HEK293 (cell line): ENCODE measurements at regions not wholly inside any gene's neighbourhood (a gene's known extent, or its start where the extent isn't known, plus 50 kb on each side); places are given as distances from the start of the nearest gene placed in this dataset.

Experiments
- CTCF ChIA-PET: fragments of 350-600 bp; formaldehyde crosslinking; extraction: SDS; loops from one replicate; lab custom pipeline; 2021; ENCODE audit warnings: antibody characterized with exemption; lab: Yijun Ruan, JAX
- POLR2A ChIA-PET: fragments of 300-600 bp; formaldehyde crosslinking; extraction: SDS; loops from one replicate; lab custom pipeline; 2020; ENCODE audit warnings: antibody characterized with exemption, inconsistent platforms; lab: Yijun Ruan, JAX
- H3K27ac ChIP-seq: fragments of 200-500 bp; sonication (Bioruptor generic); 2 replicates; pipeline ENCODE4 v1.5.1; 2014; ENCODE audit warnings: low read depth, low read length, control low read depth, inconsistent platforms; ENCODE audit errors: extremely low read depth
- H3K36me3 ChIP-seq, 2 experiments: fragments of 200-500 bp in 1 of 2; sonication (Bioruptor generic) in 1 of 2; 1 replicate in 1 of 2; 2 replicates in 1 of 2; pipeline ENCODE4 v1.5.1; 2014 to 2017; ENCODE audit warnings: inconsistent platforms in 2 of 2, low read length in 2 of 2; ENCODE audit not compliant: control insufficient read depth in 2 of 2, insufficient read depth in 1 of 2
- H3K4me1 ChIP-seq: fragments of 200-500 bp; sonication (Bioruptor generic); 2 replicates; pipeline ENCODE4 v1.5.1; 2014; ENCODE audit warnings: mild to moderate bottlenecking, low read length, inconsistent platforms; ENCODE audit not compliant: control insufficient read depth, insufficient read depth
- H3K4me3 ChIP-seq: 2 replicates; pipeline ENCODE4 v1.5.1; 2011; ENCODE audit warnings: low read depth, mild to moderate bottlenecking, control low read depth, low read length, moderate library complexity
- H3K9me3 ChIP-seq: fragments of 200-500 bp; sonication (Bioruptor generic); 2 replicates; pipeline ENCODE4 v1.5.1; 2014; ENCODE audit warnings: low read depth, low read length, inconsistent platforms; ENCODE audit not compliant: control insufficient read depth, insufficient read depth
- BCL11A ChIP-seq: fragments of 450-650 bp; formaldehyde crosslinking; IDR thresholded peaks from 2 replicates; pipeline ENCODE4 v1.5.1; 2016; ENCODE audit warnings: low read depth, missing biosample characterization, missing genetic modification characterization
- BCL11B ChIP-seq: fragments of 450-650 bp; formaldehyde crosslinking; IDR thresholded peaks from 2 replicates; pipeline ENCODE4 v1.5.1; 2016; ENCODE audit warnings: low read depth, missing biosample characterization, missing genetic modification characterization
- GLI4 ChIP-seq: fragments of 450-650 bp; formaldehyde crosslinking; IDR thresholded peaks from 2 replicates; pipeline ENCODE4 v1.5.1; 2016; ENCODE audit warnings: missing biosample characterization, missing genetic modification characterization
- IKZF3 ChIP-seq: fragments of 450-650 bp; IDR thresholded peaks from 2 replicates; pipeline ENCODE4 v1.5.0; 2018; ENCODE audit warnings: missing biosample characterization, mild to moderate bottlenecking, missing genetic modification characterization, moderate library complexity
- SP7 ChIP-seq: fragments of 450-650 bp; formaldehyde crosslinking; IDR thresholded peaks from 2 replicates; pipeline ENCODE4 v1.5.1; 2016; ENCODE audit warnings: missing biosample characterization, missing genetic modification characterization
- ZBTB1 ChIP-seq: fragments of 450-650 bp; formaldehyde crosslinking; IDR thresholded peaks from 2 replicates; pipeline ENCODE4 v1.5.1; 2016; ENCODE audit warnings: missing biosample characterization, missing genetic modification characterization
- ZBTB17 ChIP-seq: fragments of 450-650 bp; formaldehyde crosslinking; IDR thresholded peaks from 2 replicates; pipeline ENCODE4 v1.5.1; 2016; ENCODE audit warnings: missing biosample characterization, missing genetic modification characterization
- ZBTB20 ChIP-seq: fragments of 450-650 bp; formaldehyde crosslinking; IDR thresholded peaks from 2 replicates; pipeline ENCODE4 v1.5.1; 2016; ENCODE audit warnings: missing biosample characterization, missing genetic modification characterization
- ZBTB8A ChIP-seq: fragments of 450-650 bp; formaldehyde crosslinking; IDR thresholded peaks from 2 replicates; pipeline ENCODE4 v1.5.1; 2016; ENCODE audit warnings: missing biosample characterization, missing genetic modification characterization
- ZFP3 ChIP-seq: fragments of 450-650 bp; formaldehyde crosslinking; IDR thresholded peaks from 2 replicates; pipeline ENCODE4 v1.5.1; 2016; ENCODE audit warnings: low read depth, missing biosample characterization, missing genetic modification characterization
- ZIC2 ChIP-seq: fragments of 450-650 bp; formaldehyde crosslinking; IDR thresholded peaks from 2 replicates; pipeline ENCODE4 v1.5.1; 2016; ENCODE audit warnings: missing biosample characterization, missing genetic modification characterization
- ZNF133 ChIP-seq: fragments of 450-650 bp; formaldehyde crosslinking; IDR thresholded peaks from 2 replicates; pipeline ENCODE4 v1.5.1; 2016; ENCODE audit warnings: missing biosample characterization, missing genetic modification characterization
- ZNF157 ChIP-seq: fragments of 450-650 bp; formaldehyde crosslinking; IDR thresholded peaks from 2 replicates; pipeline ENCODE4 v1.5.1; 2016; ENCODE audit warnings: missing biosample characterization, missing genetic modification characterization
- ZNF16 ChIP-seq: fragments of 450-650 bp; formaldehyde crosslinking; IDR thresholded peaks from 2 replicates; pipeline ENCODE4 v1.5.1; 2016; ENCODE audit warnings: low read depth, missing biosample characterization, missing genetic modification characterization
- ZNF184 ChIP-seq: fragments of 450-650 bp; IDR thresholded peaks from 2 replicates; pipeline ENCODE4 v1.5.1; 2018; ENCODE audit warnings: missing biosample characterization, mild to moderate bottlenecking, missing genetic modification characterization
- ZNF211 ChIP-seq: fragments of 450-650 bp; formaldehyde crosslinking; IDR thresholded peaks from 2 replicates; pipeline ENCODE4 v1.5.1; 2016; ENCODE audit warnings: low read depth, missing biosample characterization, missing genetic modification characterization
- ZNF24 ChIP-seq: fragments of 450-650 bp; formaldehyde crosslinking; IDR thresholded peaks from 2 replicates; pipeline ENCODE4 v1.5.1; 2016; ENCODE audit warnings: missing biosample characterization, missing genetic modification characterization
- ZNF324 ChIP-seq: fragments of 450-650 bp; formaldehyde crosslinking; IDR thresholded peaks from 2 replicates; pipeline ENCODE4 v1.5.1; 2016; ENCODE audit warnings: missing biosample characterization, missing genetic modification characterization
- ZNF350 ChIP-seq: fragments of 450-650 bp; formaldehyde crosslinking; IDR thresholded peaks from 2 replicates; pipeline ENCODE4 v1.5.0; 2017; ENCODE audit warnings: missing biosample characterization, mild to moderate bottlenecking, missing genetic modification characterization
- ZNF37A ChIP-seq: fragments of 450-650 bp; IDR thresholded peaks from 2 replicates; pipeline ENCODE4 v1.5.1; 2018; ENCODE audit warnings: missing biosample characterization, missing genetic modification characterization
- ZNF391 ChIP-seq: fragments of 450-650 bp; formaldehyde crosslinking; IDR thresholded peaks from 2 replicates; pipeline ENCODE4 v1.5.1; 2016; ENCODE audit warnings: low read depth, missing biosample characterization, missing genetic modification characterization, borderline replicate concordance
- ZNF433 ChIP-seq: fragments of 450-650 bp; formaldehyde crosslinking; IDR thresholded peaks from 2 replicates; pipeline ENCODE4 v1.5.1; 2016; ENCODE audit warnings: missing biosample characterization, missing genetic modification characterization, low read depth
- ZNF571 ChIP-seq: fragments of 450-650 bp; formaldehyde crosslinking; IDR thresholded peaks from 2 replicates; pipeline ENCODE4 v1.5.0; 2017; ENCODE audit warnings: missing biosample characterization, missing genetic modification characterization
- ZNF624 ChIP-seq: fragments of 450-650 bp; formaldehyde crosslinking; IDR thresholded peaks from 2 replicates; pipeline ENCODE4 v1.5.1; 2017; ENCODE audit warnings: missing biosample characterization, missing genetic modification characterization
- ZNF785 ChIP-seq: fragments of 450-650 bp; formaldehyde crosslinking; IDR thresholded peaks from 2 replicates; pipeline ENCODE4 v1.5.1; 2016; ENCODE audit warnings: missing biosample characterization, missing genetic modification characterization
- ZNF837 ChIP-seq: fragments of 450-650 bp; formaldehyde crosslinking; IDR thresholded peaks from 2 replicates; pipeline ENCODE4 v1.5.1; 2016; ENCODE audit warnings: missing biosample characterization, missing genetic modification characterization
- ZNF843 ChIP-seq: fragments of 450-650 bp; formaldehyde crosslinking; IDR thresholded peaks from 2 replicates; pipeline ENCODE4 v1.5.1; 2016; ENCODE audit warnings: missing biosample characterization, missing genetic modification characterization
- TF ChIP-seq, protein P1 (sequence below): fragments of 450-650 bp; formaldehyde crosslinking; IDR thresholded peaks from 2 replicates; pipeline ENCODE4 v1.5.1; 2016; ENCODE audit warnings: missing biosample characterization, missing genetic modification characterization
- TF ChIP-seq, protein P2 (sequence below): fragments of 450-650 bp; formaldehyde crosslinking; IDR thresholded peaks from 2 replicates; pipeline ENCODE4 v1.5.1; 2017; ENCODE audit warnings: missing biosample characterization, missing genetic modification characterization
- TF ChIP-seq, protein P3 (sequence below): fragments of 450-650 bp; formaldehyde crosslinking; IDR thresholded peaks from 2 replicates; pipeline ENCODE4 v1.5.1; 2016; ENCODE audit warnings: missing biosample characterization, missing genetic modification characterization
- TF ChIP-seq, protein P4 (sequence below): fragments of 450-650 bp; formaldehyde crosslinking; IDR thresholded peaks from 2 replicates; pipeline ENCODE4 v1.5.1; 2016; ENCODE audit warnings: missing biosample characterization, missing genetic modification characterization
- TF ChIP-seq, protein P5 (sequence below): fragments of 450-650 bp; formaldehyde crosslinking; IDR thresholded peaks from 2 replicates; pipeline ENCODE4 v1.5.1; 2016; ENCODE audit warnings: missing biosample characterization, missing genetic modification characterization

DNA sequence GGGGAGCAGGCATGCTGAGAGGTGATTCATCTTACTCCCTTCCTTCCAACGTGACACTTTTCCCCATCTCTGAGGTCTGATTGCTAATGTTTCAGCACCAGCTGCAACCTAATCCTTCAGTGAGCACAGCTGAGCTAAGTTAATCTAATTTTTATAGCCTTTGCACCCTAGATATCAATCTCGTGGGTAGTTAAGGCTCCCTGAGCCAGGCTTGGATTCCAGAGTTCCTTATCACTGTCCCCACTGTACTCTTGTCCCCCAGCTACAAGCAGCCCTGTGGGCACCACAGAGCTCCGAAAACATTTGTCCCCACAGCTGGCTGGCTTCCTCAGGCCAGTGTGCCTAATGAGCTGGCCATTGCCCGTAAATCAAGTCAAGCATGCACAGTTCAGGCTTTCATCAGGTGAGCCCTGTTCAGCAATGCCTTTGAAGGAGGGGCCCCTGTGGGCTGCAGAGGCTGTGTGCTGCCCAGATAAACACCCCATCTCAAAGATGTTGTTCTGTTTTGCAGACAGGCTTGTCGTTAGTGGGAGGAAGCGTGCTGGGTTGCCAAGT is 376.9 kb upstream of the RASGRP1 start:
- Histone ChIP-seq H3K36me3 (no peaks in the 10 kb centered on the region), H3K4me3 (no peak overlapping the region), H3K27ac (no peak overlapping the region), H3K9me3 (no peaks in the 10 kb centered on the region), H3K4me1 (peaks cover 6% of the 10 kb centered on the region)
- POLR2A ChIA-PET: no interaction called here
- CTCF ChIA-PET: no interaction called here
- TF ChIP-seq ZNF37A (tag by site-specific recombination) (no peak), ZNF843 (tag by site-specific recombination) (peak; percentile 82), ZBTB20 (no peak), ZBTB8A (tag by site-specific recombination) (peak; percentile 20; the same call in 1 of the 2 replicates), ZNF157 (tag by site-specific recombination) (no peak), ZNF184 (tag by site-specific recombination) (no peak), ZNF324 (tag by site-specific recombination) (no peak), ZNF211 (tag by site-specific recombination) (no peak), BCL11B (tag by site-specific recombination) (no peak), IKZF3 (tag by site-specific recombination) (0 out of 2 replicates have a peak, but pooled peaks have one; percentile 9), BCL11A (no peak), ZNF785 (tag by site-specific recombination) (no peak), GLI4 (tag by site-specific recombination) (no peak), SP7 (tag by site-specific recombination) (peak; percentile 98), ZFP3 (tag by site-specific recombination) (no peak), ZNF16 (tag by site-specific recombination) (no peak), ZBTB1 (tag by site-specific recombination) (no peak), ZIC2 (tag by site-specific recombination) (peak; percentile 39; the same call in 1 of the 2 replicates), ZNF133 (no peak), ZNF433 (tag by site-specific recombination) (no peak), ZNF571 (tag by site-specific recombination) (no peak), ZNF350 (tag by site-specific recombination) (no peak), ZBTB17 (peak; percentile 29; the same call in 1 of the 2 replicates), ZNF837 (tag by site-specific recombination) (no peak), ZNF24 (tag by site-specific recombination) (no peak), ZNF391 (tag by site-specific recombination) (no peak), ZNF624 (tag by site-specific recombination) (no peak)
- TF ChIP-seq, protein P1, sequence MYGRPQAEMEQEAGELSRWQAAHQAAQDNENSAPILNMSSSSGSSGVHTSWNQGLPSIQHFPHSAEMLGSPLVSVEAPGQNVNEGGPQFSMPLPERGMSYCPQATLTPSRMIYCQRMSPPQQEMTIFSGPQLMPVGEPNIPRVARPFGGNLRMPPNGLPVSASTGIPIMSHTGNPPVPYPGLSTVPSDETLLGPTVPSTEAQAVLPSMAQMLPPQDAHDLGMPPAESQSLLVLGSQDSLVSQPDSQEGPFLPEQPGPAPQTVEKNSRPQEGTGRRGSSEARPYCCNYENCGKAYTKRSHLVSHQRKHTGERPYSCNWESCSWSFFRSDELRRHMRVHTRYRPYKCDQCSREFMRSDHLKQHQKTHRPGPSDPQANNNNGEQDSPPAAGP (tag by site-specific recombination): no peak
- TF ChIP-seq, protein P2, sequence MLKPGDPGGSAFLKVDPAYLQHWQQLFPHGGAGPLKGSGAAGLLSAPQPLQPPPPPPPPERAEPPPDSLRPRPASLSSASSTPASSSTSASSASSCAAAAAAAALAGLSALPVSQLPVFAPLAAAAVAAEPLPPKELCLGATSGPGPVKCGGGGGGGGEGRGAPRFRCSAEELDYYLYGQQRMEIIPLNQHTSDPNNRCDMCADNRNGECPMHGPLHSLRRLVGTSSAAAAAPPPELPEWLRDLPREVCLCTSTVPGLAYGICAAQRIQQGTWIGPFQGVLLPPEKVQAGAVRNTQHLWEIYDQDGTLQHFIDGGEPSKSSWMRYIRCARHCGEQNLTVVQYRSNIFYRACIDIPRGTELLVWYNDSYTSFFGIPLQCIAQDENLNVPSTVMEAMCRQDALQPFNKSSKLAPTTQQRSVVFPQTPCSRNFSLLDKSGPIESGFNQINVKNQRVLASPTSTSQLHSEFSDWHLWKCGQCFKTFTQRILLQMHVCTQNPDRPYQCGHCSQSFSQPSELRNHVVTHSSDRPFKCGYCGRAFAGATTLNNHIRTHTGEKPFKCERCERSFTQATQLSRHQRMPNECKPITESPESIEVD (tag by site-specific recombination): peak; percentile 50; the same call in 1 of the 2 replicates
- TF ChIP-seq, protein P3, sequence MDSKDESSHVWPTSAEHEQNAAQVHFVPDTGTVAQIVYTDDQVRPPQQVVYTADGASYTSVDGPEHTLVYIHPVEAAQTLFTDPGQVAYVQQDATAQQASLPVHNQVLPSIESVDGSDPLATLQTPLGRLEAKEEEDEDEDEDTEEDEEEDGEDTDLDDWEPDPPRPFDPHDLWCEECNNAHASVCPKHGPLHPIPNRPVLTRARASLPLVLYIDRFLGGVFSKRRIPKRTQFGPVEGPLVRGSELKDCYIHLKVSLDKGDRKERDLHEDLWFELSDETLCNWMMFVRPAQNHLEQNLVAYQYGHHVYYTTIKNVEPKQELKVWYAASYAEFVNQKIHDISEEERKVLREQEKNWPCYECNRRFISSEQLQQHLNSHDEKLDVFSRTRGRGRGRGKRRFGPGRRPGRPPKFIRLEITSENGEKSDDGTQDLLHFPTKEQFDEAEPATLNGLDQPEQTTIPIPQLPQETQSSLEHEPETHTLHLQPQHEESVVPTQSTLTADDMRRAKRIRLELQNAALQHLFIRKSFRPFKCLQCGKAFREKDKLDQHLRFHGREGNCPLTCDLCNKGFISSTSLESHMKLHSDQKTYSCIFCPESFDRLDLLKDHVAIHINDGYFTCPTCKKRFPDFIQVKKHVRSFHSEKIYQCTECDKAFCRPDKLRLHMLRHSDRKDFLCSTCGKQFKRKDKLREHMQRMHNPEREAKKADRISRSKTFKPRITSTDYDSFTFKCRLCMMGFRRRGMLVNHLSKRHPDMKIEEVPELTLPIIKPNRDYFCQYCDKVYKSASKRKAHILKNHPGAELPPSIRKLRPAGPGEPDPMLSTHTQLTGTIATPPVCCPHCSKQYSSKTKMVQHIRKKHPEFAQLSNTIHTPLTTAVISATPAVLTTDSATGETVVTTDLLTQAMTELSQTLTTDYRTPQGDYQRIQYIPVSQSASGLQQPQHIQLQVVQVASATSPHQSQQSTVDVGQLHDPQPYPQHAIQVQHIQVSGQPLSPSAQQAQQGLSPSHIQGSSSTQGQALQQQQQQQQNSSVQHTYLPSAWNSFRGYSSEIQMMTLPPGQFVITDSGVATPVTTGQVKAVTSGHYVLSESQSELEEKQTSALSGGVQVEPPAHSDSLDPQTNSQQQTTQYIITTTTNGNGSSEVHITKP: 0 out of 2 replicates have a peak, but pooled peaks have one; percentile 16
- TF ChIP-seq, protein P4, sequence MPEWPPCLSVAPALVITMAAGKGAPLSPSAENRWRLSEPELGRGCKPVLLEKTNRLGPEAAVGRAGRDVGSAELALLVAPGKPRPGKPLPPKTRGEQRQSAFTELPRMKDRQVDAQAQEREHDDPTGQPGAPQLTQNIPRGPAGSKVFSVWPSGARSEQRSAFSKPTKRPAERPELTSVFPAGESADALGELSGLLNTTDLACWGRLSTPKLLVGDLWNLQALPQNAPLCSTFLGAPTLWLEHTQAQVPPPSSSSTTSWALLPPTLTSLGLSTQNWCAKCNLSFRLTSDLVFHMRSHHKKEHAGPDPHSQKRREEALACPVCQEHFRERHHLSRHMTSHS: no peak
- TF ChIP-seq, protein P5, sequence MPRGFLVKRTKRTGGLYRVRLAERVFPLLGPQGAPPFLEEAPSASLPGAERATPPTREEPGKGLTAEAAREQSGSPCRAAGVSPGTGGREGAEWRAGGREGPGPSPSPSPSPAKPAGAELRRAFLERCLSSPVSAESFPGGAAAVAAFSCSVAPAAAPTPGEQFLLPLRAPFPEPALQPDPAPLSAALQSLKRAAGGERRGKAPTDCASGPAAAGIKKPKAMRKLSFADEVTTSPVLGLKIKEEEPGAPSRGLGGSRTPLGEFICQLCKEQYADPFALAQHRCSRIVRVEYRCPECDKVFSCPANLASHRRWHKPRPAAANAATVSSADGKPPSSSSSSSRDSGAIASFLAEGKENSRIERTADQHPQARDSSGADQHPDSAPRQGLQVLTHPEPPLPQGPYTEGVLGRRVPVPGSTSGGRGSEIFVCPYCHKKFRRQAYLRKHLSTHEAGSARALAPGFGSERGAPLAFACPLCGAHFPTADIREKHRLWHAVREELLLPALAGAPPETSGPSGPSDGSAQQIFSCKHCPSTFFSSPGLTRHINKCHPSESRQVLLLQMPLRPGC: 0 out of 2 replicates have a peak, but pooled peaks have one; percentile 41
